NCI-H2227 treated with DMSO at 0.1 percent for 48 hours (cell line): ENCODE measurements at regions not wholly inside any gene's neighbourhood (a gene's known extent, or its start where the extent isn't known, plus 50 kb on each side); places are given as distances from the start of the nearest gene placed in this dataset.

Experiments
- DNase-seq: peaks from one replicate; lab custom pipeline; 2025; lab: John Stamatoyannopoulos, UW

- no peak for DNase-seq
Observed at GRCh38 chr1:239436286-239436685, 49.9 kb downstream of the CHRM3 start.

DNA sequence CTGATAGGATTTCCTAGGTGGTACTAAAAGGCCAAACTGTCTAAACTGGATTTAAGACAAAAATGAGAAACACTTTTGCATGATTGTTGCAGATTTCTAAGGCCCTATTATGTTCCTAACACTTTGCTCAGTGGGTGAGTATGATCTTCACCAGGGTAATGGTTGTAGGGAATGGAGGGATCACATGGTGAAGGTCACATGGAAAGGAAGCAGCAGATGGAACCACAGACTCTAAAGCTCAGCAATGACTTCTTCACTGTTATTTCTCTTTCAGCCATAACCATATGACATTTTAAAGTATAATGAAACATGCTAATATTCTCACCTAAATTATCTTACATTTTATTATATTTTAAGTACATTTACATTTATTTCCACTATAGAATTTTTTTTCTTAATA lies 51.5 kb downstream of the CHRM3 start:
- DNase-seq = no peak

DNA sequence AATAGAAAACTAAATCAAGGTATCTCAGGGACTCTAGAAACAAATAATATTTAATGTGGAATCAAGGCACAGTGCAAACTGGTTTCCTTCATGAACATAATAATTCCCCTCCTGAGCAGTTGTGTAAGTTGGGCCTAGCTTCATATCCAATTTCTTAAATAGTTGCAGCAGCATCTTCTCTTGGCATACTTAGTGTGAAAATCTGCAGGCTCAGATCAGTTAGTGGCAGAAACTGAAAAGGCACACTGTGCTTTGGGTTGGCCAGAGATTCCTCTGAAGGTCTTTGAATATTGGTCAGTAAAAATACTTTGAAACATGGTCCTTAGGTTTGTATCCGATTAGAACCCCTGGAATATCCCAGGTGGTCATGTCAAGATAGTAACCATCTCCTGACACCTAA lies 52.5 kb downstream of the CHRM3 start:
- DNase-seq = no peak

DNA sequence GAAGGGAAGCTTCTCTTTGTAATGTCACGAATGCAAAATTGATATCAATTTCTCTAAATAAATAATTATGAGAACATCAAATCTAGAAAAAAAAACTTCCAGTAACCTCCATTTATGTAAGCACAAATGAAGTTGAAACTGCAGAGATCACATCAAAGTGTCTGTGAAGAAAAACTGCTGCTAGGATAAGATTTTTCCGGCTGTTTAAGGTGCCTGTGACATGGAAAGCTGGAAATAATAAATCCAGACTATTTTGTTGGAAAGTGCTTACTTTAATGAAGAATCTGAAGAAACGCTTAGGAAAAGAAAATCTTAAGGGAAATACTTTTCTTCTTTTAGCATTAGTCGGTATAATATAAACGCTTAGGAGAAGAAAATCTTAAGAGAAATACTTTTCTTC lies 57.0 kb downstream of the CHRM3 start:
- no peak for DNase-seq

GRCh38 chr1:239446611-239447010 lies 60.2 kb downstream of the CHRM3 start:
- no peak for DNase-seq

GRCh38 chr1:239448911-239449310 lies 62.5 kb downstream of the CHRM3 start:
- no peak for DNase-seq

GRCh38 chr1:239455743-239456142 lies 69.4 kb downstream of the CHRM3 start:
- DNase-seq = no peak

- no peak for DNase-seq
Observed at GRCh38 chr1:239456788-239457187, 70.4 kb downstream of the CHRM3 start.

DNA sequence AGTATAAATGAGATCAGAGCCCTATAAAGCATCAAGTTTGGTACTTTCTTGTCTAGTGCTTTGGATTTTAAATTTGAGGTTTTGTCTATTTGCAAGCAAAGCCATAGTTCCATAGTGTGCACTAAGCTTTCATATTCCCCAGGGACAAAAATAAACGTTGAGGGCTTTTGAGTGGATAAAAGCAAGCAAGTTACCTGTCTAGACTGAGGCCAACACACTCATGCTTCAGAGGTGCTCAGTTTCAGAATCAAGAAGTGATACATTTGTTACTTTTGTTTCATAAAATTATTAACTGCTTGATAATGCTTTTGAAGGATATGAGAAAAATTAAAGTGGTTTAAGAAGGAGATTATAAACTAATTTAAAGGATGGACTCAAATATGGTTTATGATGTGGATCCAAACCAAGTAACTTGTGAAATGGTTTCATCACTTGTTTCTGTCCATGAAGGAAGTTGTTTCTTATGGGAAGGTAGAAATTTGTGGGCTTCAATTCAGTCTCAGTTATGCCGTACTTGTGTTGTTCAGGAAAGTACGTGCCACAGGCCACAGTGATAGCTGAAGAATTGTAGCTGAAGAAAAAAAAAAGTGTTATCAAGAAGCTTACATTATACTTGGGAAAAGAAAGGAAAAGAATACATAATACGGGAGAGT lies 71.2 kb downstream of the CHRM3 start:
- no peak for DNase-seq

GRCh38 chr1:239458144-239458500 lies 71.8 kb downstream of the CHRM3 start:
- no peak for DNase-seq

DNA sequence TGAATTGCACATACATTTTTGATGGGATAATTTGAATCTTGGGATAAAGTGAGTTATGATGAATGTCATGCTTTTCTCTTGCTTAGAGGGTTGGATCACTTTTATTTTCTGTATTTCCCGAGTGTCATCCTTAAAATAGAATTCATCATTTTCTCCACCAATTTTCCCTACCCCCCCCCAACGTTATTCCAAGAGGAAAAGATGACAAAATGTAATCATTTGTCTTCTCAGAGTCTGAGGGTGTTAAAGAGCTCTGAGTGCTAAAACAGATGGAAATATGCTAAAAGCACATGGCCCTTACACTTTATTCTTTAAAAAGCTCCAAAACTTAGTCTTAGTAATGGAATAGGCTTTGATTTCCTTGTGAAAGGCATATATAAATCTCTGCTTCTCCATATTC lies 81.4 kb downstream of the CHRM3 start:
- no peak for DNase-seq

GRCh38 chr1:239478069-239478468 lies 91.7 kb downstream of the CHRM3 start:
- no peak for DNase-seq

DNA sequence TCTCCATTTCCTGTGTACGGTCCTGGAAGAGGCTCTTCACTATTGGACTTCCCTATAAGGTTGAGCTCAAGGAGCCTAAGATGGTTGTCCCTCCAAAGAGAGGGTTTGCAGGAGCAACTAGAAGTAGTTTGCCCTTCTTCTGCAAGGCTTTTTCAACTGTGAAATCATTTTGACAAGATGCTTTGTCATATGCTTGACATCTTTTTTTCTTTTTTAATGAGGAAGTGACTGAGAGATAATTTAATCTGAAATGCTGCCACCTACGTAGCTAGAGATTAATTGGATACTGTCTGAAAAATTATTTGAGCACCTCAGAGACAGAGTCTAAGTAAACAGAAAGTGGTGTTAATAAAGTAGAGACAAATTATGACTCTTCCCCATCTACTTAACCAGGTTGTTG lies 97.0 kb downstream of the CHRM3 start:
- DNase-seq = no peak

DNA sequence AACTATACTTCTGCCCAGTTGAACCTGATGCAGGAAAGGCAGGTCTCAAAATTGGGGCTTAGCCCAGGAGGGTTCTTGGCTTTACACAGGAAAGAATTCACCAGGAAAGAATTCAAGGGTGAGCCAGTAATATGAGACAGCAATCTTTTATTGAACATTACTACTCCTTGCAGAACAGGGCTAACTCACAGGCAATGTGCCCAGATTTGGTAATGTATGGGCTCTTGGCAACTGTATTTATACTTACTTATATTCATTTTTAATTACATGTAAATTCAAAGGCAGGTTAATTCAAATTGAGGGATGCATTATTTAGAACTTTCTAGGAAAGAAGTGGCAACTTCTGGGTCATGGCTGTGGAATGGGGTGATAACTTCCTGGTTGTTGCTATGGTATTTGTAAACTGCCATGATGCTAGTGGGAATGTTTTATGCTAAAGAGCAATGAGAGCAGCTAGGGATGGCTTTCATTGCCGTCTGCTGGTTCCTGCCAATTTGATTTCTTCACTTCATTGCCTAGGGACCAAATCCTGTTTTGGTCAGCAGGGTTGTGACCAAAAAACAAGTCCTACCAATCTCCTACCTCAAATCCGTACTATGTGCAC lies 107.5 kb downstream of the CHRM3 start:
- DNase-seq = no peak

DNA sequence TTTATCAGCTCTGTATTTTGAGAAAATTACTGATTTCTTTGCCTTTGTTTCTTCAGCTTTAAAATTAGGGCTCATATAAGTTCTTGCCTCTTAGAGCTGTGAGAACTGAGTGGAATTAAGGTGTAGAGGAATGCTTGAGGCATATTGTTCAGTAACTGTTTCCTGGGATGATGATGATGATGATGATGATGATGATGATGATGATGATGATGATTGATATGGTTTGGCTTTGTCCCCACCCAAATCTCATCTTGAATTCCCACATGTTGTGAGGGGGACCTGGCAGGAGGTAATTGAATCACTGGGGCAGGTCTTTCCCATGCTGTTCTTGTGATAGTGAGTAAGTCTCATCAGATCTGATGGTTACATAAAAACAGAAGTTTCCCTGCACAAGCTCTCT lies 118.7 kb downstream of the CHRM3 start:
- no peak for DNase-seq

DNA sequence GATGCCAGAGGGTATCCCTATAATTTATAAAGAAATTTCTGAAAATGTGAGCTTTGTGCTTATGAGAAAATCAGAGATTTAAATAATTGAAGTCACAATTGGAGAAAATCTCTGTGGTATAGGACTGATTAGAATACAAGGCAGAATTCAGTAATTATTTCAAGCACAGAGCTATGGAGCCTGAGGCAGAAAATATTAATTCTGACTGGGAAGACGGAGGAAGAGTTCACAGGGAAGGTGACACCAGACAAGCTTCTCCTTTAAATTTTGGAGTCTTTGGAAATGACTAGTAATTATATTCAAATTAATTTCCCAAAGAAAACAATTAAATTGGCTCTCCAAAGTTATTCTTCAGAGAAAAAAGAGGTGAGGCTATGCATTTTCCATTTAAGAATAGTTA lies 121.5 kb downstream of the CHRM3 start:
- no peak for DNase-seq

DNA sequence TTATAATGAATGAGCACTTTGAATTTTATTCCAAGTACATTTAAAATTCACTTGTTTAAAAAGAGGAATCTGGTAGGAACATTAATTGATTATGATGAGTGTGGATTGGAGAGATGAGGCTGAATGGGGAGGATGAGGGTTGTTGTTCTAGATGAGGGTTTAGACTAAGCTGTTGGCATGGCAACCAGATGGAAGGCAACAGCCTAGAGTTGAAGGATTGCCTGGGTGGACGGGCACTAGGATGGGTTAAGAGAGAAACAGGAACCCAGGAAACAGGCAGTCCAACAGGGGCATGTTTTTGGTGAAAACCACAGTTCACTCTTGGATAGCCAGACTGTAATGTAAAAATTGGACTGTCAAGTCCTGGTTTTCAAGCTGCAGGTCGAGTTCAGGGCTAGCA lies 125.5 kb downstream of the CHRM3 start:
- no peak for DNase-seq

- no peak for DNase-seq
Observed at GRCh38 chr1:239516579-239516978, 130.2 kb downstream of the CHRM3 start.

- no peak for DNase-seq
Observed at GRCh38 chr1:239526391-239526790, 140.0 kb downstream of the CHRM3 start.

DNA sequence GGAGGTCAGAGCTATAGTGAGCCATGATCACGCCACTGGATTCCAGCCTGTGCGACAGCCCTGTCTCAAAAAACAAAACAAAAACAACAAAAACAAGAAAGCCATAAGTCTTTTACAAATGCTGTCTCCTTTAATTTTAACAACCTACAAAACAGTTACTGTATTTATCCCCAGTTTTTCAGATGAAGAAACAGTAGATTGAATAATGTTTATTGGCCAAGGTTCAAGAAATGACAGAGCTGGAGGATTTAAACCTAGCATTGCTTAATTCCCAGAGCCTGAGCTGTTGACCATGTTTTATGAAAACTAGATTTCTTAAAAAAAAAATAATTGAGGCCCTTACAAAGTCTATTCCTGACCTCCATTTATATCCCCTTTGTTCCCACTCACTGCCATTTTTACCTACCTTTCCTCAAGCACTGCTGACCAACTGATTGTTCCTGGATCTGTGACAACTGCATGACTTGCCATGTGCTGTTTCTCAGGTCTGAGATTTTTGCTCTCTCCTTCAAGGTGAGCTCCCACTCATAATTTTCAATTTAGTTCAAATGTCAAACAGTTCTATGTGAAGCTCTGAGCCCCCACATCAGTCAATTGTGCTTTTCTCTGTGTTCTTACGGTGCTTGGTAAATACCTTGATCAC lies 140.8 kb downstream of the CHRM3 start:
- no peak for DNase-seq

DNA sequence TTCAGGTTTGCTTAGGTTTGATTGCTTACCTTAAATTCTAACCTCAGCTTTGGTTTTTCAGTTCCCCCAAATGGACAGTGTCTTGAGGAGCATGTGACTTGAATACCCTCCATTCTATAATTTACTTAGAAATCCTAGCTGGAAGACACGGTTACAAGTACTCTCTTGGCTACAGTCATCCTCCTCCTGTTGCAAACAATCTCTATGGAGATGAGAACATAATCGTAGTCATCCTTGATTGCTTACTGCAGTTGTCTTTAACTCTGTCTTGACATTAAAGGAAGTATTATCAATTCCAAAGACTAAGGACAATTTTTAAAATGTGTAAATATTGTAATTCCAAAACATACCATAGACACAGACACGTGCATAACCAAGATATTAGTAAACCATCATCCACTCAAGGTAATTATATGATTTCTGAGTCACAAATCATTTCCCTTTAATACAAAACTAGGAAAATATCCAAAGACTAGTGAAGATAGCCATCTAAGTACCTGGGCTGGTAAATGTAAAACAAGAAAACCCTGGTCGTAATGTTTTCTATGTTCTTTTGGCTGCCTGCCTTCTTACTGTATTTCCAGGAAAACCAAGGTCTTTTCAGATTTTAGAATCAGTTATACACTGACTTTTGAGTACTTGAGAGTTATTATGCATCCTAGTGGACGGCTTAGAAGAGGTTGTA lies 149.9 kb downstream of the CHRM3 start:
- no peak for DNase-seq

DNA sequence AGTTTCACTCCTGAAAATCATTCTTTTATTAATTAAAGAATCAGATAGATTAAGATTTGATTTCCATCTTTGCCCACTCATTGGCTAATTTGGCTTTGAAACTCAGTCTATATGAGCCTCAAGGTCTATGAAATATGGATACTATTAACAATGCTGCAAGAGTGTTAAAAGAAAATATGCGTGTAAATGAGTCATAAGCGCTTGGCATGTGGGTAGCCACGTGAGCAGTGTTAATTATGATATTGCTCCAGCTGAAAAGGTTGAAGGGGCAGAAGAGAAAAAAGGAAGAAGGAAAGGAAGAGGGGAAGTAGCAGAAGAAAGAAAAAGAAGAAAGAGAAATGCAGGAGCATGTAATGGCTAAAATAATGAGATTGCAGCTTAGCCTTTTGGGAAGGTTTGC lies 151.4 kb downstream of the CHRM3 start:
- DNase-seq = no peak
